OCI-LY7 (cell line): ENCODE measurements at regions not wholly inside any gene's neighbourhood (a gene's known extent, or its start where the extent isn't known, plus 50 kb on each side); places are given as distances from the start of the nearest gene placed in this dataset.

Experiments used
- CTCF ChIP-seq: fragments of 200-600 bp; sonication (generic); conservative IDR thresholded peaks from 2 replicates; pipeline ENCODE4 v1.5.1; 2014; ENCODE audit warnings: mild to moderate bottlenecking, antibody characterized with exemption, low read length, moderate library complexity, mixed read lengths
- EZH2phosphoT487 ChIP-seq: fragments of 200-600 bp; sonication (generic); IDR thresholded peaks from 2 replicates; pipeline ENCODE4 v1.6.1; 2018; ENCODE audit warnings: low read depth, borderline replicate concordance, mild to moderate bottlenecking, mixed run types, antibody characterized with exemption, low read length, moderate library complexity, mixed read lengths

GRCh38 chr12:73181244-73181643 lies 909.1 kb downstream of the TRHDE start:
- TF ChIP-seq CTCF (no peak), EZH2phosphoT487 (no peak)
